Mesothelial cell of epicardium (in vitro differentiated cells): ENCODE measurements at regions not wholly inside any gene's neighbourhood (a gene's known extent, or its start where the extent isn't known, plus 50 kb on each side); places are given as distances from the start of the nearest gene placed in this dataset.
A peak's percentile ranks its signal among the peaks of the same experiment; 100 is the strongest.

ENCODE experiments used
- DNase-seq, 2 experiments: peaks; one replicate each; pipeline ENCODE4 v3.0.0; 2021; ENCODE audit warnings: low spot score in 2 of 2; ENCODE audit not compliant: unreplicated experiment in 2 of 2
- H3K27ac Mint-ChIP-seq: 2 replicates; pipeline ENCODE4 v1.8.0; 2021; ENCODE audit warnings: mixed read lengths
- H3K27me3 Mint-ChIP-seq: 2 replicates; pipeline ENCODE4 v1.8.0; 2021; ENCODE audit warnings: low read depth, mixed read lengths
- H3K36me3 Mint-ChIP-seq: 2 replicates; pipeline ENCODE4 v1.8.0; 2021; ENCODE audit warnings: mixed read lengths
- H3K4me1 Mint-ChIP-seq: 2 replicates; pipeline ENCODE4 v1.8.0; 2021; ENCODE audit warnings: mixed read lengths
- H3K4me3 Mint-ChIP-seq: 2 replicates; pipeline ENCODE4 v1.8.0; 2021; ENCODE audit warnings: mild to moderate bottlenecking, moderate library complexity, mixed read lengths
- H3K9me3 Mint-ChIP-seq: 2 replicates; pipeline ENCODE4 v1.8.0; 2021; ENCODE audit warnings: mixed read lengths
- TF ChIP-seq, protein P1 (sequence below): fragments of 200-600 bp; sonication (generic); IDR thresholded peaks from one replicate; pipeline ENCODE4 v1.5.0; 2021; ENCODE audit warnings: antibody characterized with exemption; ENCODE audit not compliant: unreplicated experiment

DNA sequence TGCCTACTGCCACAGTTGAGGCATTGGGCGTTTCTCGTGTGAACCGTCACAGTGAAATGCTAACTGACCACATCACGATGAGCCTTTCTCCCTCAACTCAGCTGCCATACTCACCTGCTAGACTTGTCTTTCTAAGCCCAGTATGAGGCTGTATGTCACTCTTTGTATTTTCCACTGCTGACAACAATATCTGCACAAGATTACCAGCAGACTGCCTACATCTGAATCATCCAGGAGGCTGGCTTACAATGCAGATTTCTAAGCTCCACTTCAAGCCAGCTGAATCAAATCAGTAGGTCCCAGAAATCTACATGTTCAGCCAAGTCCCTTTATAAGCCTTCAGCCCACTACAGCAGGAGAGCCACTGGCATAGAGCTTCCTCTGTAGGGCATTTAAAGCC, 355.0 kb upstream of the DUSP10 start:
- peaks cover 6% of the 10 kb centered on the region for H3K27me3 Mint-ChIP-seq
- no peak overlapping the region for H3K4me3 Mint-ChIP-seq
- H3K4me1 Mint-ChIP-seq, result peaks cover 1% of the 10 kb centered on the region
- no peak overlapping the region for H3K27ac Mint-ChIP-seq
- H3K36me3 Mint-ChIP-seq, result no peaks in the 10 kb centered on the region
- DNase-seq, result no peak
- no peaks in the 10 kb centered on the region for H3K9me3 Mint-ChIP-seq
- TF ChIP-seq, protein P1, sequence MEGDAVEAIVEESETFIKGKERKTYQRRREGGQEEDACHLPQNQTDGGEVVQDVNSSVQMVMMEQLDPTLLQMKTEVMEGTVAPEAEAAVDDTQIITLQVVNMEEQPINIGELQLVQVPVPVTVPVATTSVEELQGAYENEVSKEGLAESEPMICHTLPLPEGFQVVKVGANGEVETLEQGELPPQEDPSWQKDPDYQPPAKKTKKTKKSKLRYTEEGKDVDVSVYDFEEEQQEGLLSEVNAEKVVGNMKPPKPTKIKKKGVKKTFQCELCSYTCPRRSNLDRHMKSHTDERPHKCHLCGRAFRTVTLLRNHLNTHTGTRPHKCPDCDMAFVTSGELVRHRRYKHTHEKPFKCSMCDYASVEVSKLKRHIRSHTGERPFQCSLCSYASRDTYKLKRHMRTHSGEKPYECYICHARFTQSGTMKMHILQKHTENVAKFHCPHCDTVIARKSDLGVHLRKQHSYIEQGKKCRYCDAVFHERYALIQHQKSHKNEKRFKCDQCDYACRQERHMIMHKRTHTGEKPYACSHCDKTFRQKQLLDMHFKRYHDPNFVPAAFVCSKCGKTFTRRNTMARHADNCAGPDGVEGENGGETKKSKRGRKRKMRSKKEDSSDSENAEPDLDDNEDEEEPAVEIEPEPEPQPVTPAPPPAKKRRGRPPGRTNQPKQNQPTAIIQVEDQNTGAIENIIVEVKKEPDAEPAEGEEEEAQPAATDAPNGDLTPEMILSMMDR, result no peak

DNA sequence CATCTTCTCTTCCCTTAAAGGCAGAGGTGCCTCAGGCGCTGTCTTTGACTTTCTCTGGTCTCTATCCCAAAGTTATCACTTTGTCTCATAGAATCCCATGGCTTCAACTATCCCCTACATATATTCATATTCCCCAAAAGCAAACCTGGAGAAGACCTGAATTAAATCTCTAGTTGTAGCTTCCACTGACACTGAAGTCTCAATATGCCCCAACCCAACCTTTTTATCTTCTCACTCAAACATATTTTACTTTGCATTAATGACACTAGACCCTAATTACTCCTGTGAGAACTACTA, 354.5 kb upstream of the DUSP10 start:
- no peak for DNase-seq
- Mint-ChIP-seq H3K27ac (no peak overlapping the region), H3K27me3 (peaks cover 6% of the 10 kb centered on the region), H3K36me3 (no peaks in the 10 kb centered on the region), H3K9me3 (no peaks in the 10 kb centered on the region), H3K4me3 (no peak overlapping the region), H3K4me1 (peaks cover 1% of the 10 kb centered on the region)
- TF ChIP-seq, protein P1, result peak; percentile 19

DNA sequence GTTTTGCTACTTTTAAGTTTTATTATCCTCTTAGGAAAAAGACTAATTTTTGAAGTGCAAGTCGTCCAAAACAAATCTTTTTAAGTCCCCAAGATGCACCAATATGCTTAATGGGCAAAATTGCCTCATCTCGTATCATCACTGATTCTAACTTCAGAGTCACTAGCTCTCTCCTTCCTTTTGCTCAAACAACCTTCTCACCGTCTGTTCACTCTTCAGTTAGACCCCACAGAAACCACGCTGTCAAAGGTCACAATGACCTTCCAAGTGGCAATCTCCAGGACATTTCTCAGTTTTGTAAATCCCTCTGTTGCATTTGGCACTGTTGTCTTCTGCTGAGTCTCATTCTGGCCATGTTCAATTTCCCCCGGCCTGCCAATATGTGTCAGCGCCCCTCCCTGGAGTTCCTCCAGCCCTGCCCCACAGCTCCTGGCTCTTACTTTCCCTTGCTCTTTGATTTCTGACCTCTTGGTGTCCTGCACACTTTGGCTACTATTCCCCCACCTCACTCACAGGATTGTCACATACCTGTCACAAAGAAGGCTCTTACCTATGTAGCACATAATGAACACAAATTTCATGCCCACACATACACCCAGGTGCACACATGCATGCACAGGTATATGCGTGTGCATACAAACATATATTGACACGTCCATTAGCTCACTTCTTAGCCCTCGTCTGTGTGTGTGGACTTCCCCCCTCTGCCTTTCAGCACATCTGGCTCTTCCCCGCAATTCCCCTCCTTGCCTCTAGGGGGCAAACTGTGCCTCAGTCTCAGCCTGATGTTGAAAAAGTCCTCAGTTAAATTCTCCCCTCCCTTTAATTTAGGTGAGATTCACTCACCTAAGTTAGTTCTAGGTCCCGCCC, 354.0 kb upstream of the DUSP10 start:
- Mint-ChIP-seq H3K4me1 (no peaks in the 10 kb centered on the region), H3K27ac (no peak overlapping the region), H3K9me3 (no peaks in the 10 kb centered on the region), H3K4me3 (no peak overlapping the region), H3K36me3 (no peaks in the 10 kb centered on the region), H3K27me3 (peaks cover 6% of the 10 kb centered on the region)
- no peak for DNase-seq
- TF ChIP-seq, protein P1, result peak; percentile 77

DNA sequence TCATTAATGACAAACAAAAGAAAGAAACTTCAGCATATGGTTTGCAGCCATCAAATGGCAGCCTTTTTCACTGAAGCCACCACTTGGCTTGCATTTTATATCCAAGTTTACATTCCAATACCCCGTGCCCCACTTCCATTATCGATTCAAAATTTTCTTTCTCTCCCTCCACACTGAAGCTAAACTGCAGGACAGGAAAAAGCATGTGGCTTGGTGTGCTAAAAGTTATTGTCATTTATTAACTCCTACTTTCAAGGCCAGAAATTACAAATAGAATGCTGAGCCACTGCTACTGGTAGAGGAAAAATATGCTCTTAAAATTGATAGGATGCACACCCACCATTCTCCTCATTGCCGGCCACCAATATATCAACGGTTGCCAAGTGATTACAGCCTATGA, 351.6 kb upstream of the DUSP10 start:
- Mint-ChIP-seq H3K9me3 (no peaks in the 10 kb centered on the region), H3K4me3 (no peak overlapping the region), H3K36me3 (no peaks in the 10 kb centered on the region), H3K27me3 (peaks cover 6% of the 10 kb centered on the region), H3K27ac (no peak overlapping the region), H3K4me1 (no peaks in the 10 kb centered on the region)
- DNase-seq, result no peak
- TF ChIP-seq, protein P1, result no peak

DNA sequence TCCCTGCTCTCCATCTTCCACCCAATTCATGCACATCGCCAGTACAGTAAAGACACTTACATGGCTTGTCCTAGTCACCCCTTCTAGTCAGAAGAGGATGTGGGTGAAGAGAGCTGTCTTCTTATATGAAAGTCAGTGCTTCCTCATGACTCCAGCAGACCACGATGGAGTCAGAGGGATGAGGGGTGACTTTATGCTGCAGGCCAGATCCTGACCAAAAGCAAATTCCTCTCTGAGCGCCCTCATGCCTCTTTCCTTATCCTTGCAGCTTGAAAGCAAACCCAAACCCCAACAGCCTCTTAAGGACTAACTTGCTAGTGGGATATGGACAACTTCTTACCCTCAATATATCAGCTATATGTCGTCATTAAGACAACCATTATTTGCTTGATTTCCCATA, 348.2 kb upstream of the DUSP10 start:
- Mint-ChIP-seq H3K4me1 (peaks cover 2% of the 10 kb centered on the region), H3K9me3 (peaks cover 5% of the 10 kb centered on the region), H3K36me3 (no peaks in the 10 kb centered on the region), H3K27me3 (peaks cover 6% of the 10 kb centered on the region), H3K4me3 (no peak overlapping the region), H3K27ac (no peak overlapping the region)
- DNase-seq, result no peak
- TF ChIP-seq, protein P1, result no peak
